Keratinocyte (primary cell): ENCODE measurements at regions not wholly inside any gene's neighbourhood (a gene's known extent, or its start where the extent isn't known, plus 50 kb on each side); places are given as distances from the start of the nearest gene placed in this dataset.

ENCODE experiments used
- DNase-seq: peaks from one replicate; pipeline ENCODE4 v3.0.0-alpha.2; 2011; ENCODE audit warnings: low read depth, missing footprints, low spot score
- FAIRE-seq: peaks from 2 replicates; lab custom pipeline; 2011; peaks lifted over from hg19 to GRCh38; lab: Jason Lieb, UNC
- H2AFZ ChIP-seq: 2 replicates; pipeline ENCODE4 v1.6.0; 2012; ENCODE audit warnings: low read length, control low read depth, inconsistent platforms; ENCODE audit not compliant: control insufficient read depth
- H3K27ac ChIP-seq: 2 replicates; pipeline ENCODE4 v1.5.1; 2011; ENCODE audit warnings: low read length; ENCODE audit not compliant: control insufficient read depth, insufficient read depth
- H3K27me3 ChIP-seq: 3 replicates; pipeline ENCODE4 v1.6.0; 2011; ENCODE audit warnings: low read length; ENCODE audit not compliant: control insufficient read depth, insufficient read depth; ENCODE audit errors: extremely low read depth
- H3K36me3 ChIP-seq, 2 experiments: 2 replicates in 1 of 2; 3 replicates in 1 of 2; pipeline ENCODE4 v1.5.1; 2011; ENCODE audit warnings: low read length in 2 of 2, mild to moderate bottlenecking in 1 of 2; ENCODE audit not compliant: control insufficient read depth in 2 of 2, insufficient read depth in 2 of 2; ENCODE audit errors: extremely low read depth in 1 of 2
- H3K4me1 ChIP-seq: 3 replicates; pipeline ENCODE4 v1.5.1; 2011; ENCODE audit warnings: low read length; ENCODE audit not compliant: control insufficient read depth, insufficient read depth; ENCODE audit errors: extremely low read depth
- H3K4me2 ChIP-seq: 3 replicates; pipeline ENCODE4 v1.6.0; 2011; ENCODE audit warnings: low read depth, low read length; ENCODE audit not compliant: control insufficient read depth, insufficient read depth; ENCODE audit errors: extremely low read depth
- H3K4me3 ChIP-seq, 3 experiments: fragments of 200-600 bp in 1 of 3; sonication (generic) in 1 of 3; 2 replicates in 2 of 3; 3 replicates in 1 of 3; pipeline ENCODE4 v1.5.1; 2011 to 2016; ENCODE audit warnings: low read length in 3 of 3, mild to moderate bottlenecking in 3 of 3, control low read depth in 2 of 3, inconsistent platforms in 1 of 3, low read depth in 1 of 3, mixed read lengths in 1 of 3, mixed run types in 1 of 3, moderate library complexity in 1 of 3; ENCODE audit not compliant: control insufficient read depth in 2 of 3, insufficient read depth in 2 of 3; ENCODE audit errors: extremely low read depth in 1 of 3
- H3K79me2 ChIP-seq: 2 replicates; pipeline ENCODE4 v1.6.0; 2012; ENCODE audit warnings: low read length; ENCODE audit not compliant: control insufficient read depth, insufficient read depth
- H3K9ac ChIP-seq: 3 replicates; pipeline ENCODE4 v1.6.0; 2011; ENCODE audit warnings: low read length; ENCODE audit not compliant: control insufficient read depth, insufficient read depth; ENCODE audit errors: extremely low read depth
- H3K9me1 ChIP-seq: 3 replicates; pipeline ENCODE4 v1.6.0; 2011; ENCODE audit warnings: low read length; ENCODE audit not compliant: control insufficient read depth, insufficient read depth; ENCODE audit errors: extremely low read depth
- H3K9me3 ChIP-seq: 2 replicates; pipeline ENCODE4 v1.5.1; 2012; ENCODE audit warnings: low read depth, low read length; ENCODE audit not compliant: control insufficient read depth
- H4K20me1 ChIP-seq: 3 replicates; pipeline ENCODE4 v1.6.0; 2011; ENCODE audit warnings: low read length; ENCODE audit not compliant: control insufficient read depth, insufficient read depth; ENCODE audit errors: extremely low read depth
- EZH2 ChIP-seq: IDR thresholded peaks from one replicate; pipeline ENCODE4 v1.6.1; 2012; ENCODE audit warnings: inconsistent platforms, mild to moderate bottlenecking, low read length, moderate library complexity
- dilution Hi-C: fragments of 300-500 bp; cut with MboI; formaldehyde crosslinking; loops from one replicate; pipeline ENCODE4 v1.7.0; 2020; ENCODE audit warnings: low sequenced_read_pairs; ENCODE audit not compliant: extremely low pct_ligation_motif_present
- TF ChIP-seq, protein P1 (sequence below), 3 experiments: IDR thresholded peaks in 1 of 3; conservative IDR thresholded peaks in 1 of 3; optimal IDR thresholded peaks in 1 of 3; 2 replicates in 2 of 3; 3 replicates in 1 of 3; pipeline versions ENCODE3 to v1.5.1; 2011; ENCODE audit warnings: low read length in 3 of 3, mild to moderate bottlenecking in 3 of 3, moderate library complexity in 2 of 3, control low read depth in 1 of 3, inconsistent platforms in 1 of 3; ENCODE audit not compliant: insufficient read depth in 2 of 3; ENCODE audit errors: extremely low read depth in 1 of 3

- H3K4me1 ChIP-seq: no peaks in the 10 kb centered on the region
- dilution Hi-C loops: no loop called here
- no peak overlapping the region for H3K27ac ChIP-seq
Measured at GRCh38 chr4:181752516-181752915, 490.7 kb upstream of the TENM3 start.

DNA sequence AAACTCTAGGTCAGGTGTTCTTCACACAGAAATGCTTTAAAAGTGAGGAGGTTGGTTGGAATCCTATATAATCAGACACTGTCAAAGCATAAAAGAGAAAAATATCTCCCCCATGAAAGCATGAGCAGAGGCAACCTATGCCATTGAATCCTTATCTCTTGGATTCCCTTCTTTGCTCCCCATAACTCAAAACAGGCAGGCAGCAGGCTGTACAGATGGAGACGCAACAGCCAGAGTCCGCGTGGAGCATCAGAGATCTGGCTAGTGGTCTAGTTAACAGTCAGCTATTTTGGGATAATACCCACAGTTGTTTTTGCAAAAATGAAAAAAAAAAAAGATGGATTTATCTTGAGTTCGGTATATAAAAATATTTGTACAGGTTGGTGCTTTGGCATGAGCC, 490.0 kb upstream of the TENM3 start:
- dilution Hi-C loops: no loop called here

More at GRCh38 chr4:181752516-181752915, 490.7 kb upstream of the TENM3 start:
- Histone ChIP-seq H3K9me1 (no peaks in the 10 kb centered on the region), H3K79me2 (no peaks in the 10 kb centered on the region), H3K4me2 (peak overlapping the region; percentile 19), H3K9ac (no peak overlapping the region), H4K20me1 (no peaks in the 10 kb centered on the region), H3K36me3 (no peaks in the 10 kb centered on the region), H3K4me3 (no peak overlapping the region), H2AFZ (no peak overlapping the region), H3K9me3 (no peaks in the 10 kb centered on the region), H3K27me3 (no peaks in the 10 kb centered on the region)
- DNase-seq: no peak
- FAIRE-seq: no peak
- no peak for TF ChIP-seq EZH2
- TF ChIP-seq, protein P1, sequence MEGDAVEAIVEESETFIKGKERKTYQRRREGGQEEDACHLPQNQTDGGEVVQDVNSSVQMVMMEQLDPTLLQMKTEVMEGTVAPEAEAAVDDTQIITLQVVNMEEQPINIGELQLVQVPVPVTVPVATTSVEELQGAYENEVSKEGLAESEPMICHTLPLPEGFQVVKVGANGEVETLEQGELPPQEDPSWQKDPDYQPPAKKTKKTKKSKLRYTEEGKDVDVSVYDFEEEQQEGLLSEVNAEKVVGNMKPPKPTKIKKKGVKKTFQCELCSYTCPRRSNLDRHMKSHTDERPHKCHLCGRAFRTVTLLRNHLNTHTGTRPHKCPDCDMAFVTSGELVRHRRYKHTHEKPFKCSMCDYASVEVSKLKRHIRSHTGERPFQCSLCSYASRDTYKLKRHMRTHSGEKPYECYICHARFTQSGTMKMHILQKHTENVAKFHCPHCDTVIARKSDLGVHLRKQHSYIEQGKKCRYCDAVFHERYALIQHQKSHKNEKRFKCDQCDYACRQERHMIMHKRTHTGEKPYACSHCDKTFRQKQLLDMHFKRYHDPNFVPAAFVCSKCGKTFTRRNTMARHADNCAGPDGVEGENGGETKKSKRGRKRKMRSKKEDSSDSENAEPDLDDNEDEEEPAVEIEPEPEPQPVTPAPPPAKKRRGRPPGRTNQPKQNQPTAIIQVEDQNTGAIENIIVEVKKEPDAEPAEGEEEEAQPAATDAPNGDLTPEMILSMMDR (optimal IDR thresholded peaks at IDR 0.05 in 1 of 3, IDR thresholded peaks at IDR 0.05 in 1 of 3, conservative IDR thresholded peaks at IDR 0.05 in 1 of 3; ENCODE audit: extremely low read depth in 1 of 3, insufficient read depth in 2 of 3, low read length in 3 of 3): no peak

More for the DNA sequence above, 490.0 kb upstream of the TENM3 start:
- H3K9ac ChIP-seq: no peak overlapping the region
- H3K4me3 ChIP-seq: no peak overlapping the region
- no peak overlapping the region for H3K4me2 ChIP-seq
- H4K20me1 ChIP-seq: no peaks in the 10 kb centered on the region
- H3K9me1 ChIP-seq: no peaks in the 10 kb centered on the region
- H3K27ac ChIP-seq: no peak overlapping the region
- H2AFZ ChIP-seq: no peak overlapping the region
- H3K79me2 ChIP-seq: no peaks in the 10 kb centered on the region
- no peak for TF ChIP-seq EZH2
- TF ChIP-seq, protein P1 (optimal IDR thresholded peaks at IDR 0.05 in 1 of 3, IDR thresholded peaks at IDR 0.05 in 1 of 3, conservative IDR thresholded peaks at IDR 0.05 in 1 of 3; ENCODE audit: extremely low read depth in 1 of 3, insufficient read depth in 2 of 3, low read length in 3 of 3): no peak
- no peaks in the 10 kb centered on the region for H3K9me3 ChIP-seq
- DNase-seq (no peak), FAIRE-seq (no peak)
- H3K4me1 ChIP-seq: no peaks in the 10 kb centered on the region
- no peaks in the 10 kb centered on the region for H3K36me3 ChIP-seq
- peaks cover 4% of the 10 kb centered on the region for H3K27me3 ChIP-seq
